Cortex of kidney (tissue), 1 donor: ENCODE measurements at regions not wholly inside any gene's neighbourhood (a gene's known extent, or its start where the extent isn't known, plus 50 kb on each side); places are given as distances from the start of the nearest gene placed in this dataset.

ENCODE experiments used
- DNase-seq: peaks from one replicate; lab custom pipeline; 2025; lab: John Stamatoyannopoulos, UW

GRCh38 chr7:84484502-84485079 is 290.0 kb upstream of the SEMA3A start:
- DNase-seq: no peak

- no peak for DNase-seq
These were observed 287.9 kb upstream of the SEMA3A start for GRCh38 chr7:84482476-84482875.

- DNase-seq: no peak
These were observed 284.5 kb upstream of the SEMA3A start for GRCh38 chr7:84479059-84479458.

- DNase-seq: no peak
These were observed 283.3 kb upstream of the SEMA3A start for GRCh38 chr7:84477786-84478478.

GRCh38 chr7:84474436-84474835 is 279.8 kb upstream of the SEMA3A start:
- no peak for DNase-seq

- no peak for DNase-seq
These were observed 277.0 kb upstream of the SEMA3A start for GRCh38 chr7:84471576-84471975.

- no peak for DNase-seq
These were observed 274.4 kb upstream of the SEMA3A start for GRCh38 chr7:84469034-84469433.

- no peak for DNase-seq
These were observed 267.7 kb upstream of the SEMA3A start for GRCh38 chr7:84462259-84462658.

- no peak for DNase-seq
These were observed 266.5 kb upstream of the SEMA3A start for GRCh38 chr7:84461093-84461492.

GRCh38 chr7:84455788-84456187 is 261.2 kb upstream of the SEMA3A start:
- no peak for DNase-seq

- DNase-seq: no peak
These were observed 259.8 kb upstream of the SEMA3A start for GRCh38 chr7:84454174-84454959.

GRCh38 chr7:84452618-84453017 is 258.0 kb upstream of the SEMA3A start:
- no peak for DNase-seq

- no peak for DNase-seq
These were observed 256.2 kb upstream of the SEMA3A start for GRCh38 chr7:84450772-84451171.

GRCh38 chr7:84447636-84448293 is 253.2 kb upstream of the SEMA3A start:
- no peak for DNase-seq

- DNase-seq: peak; percentile 4
These were observed 252.4 kb upstream of the SEMA3A start for GRCh38 chr7:84446991-84447480.

- no peak for DNase-seq
These were observed 231.2 kb upstream of the SEMA3A start for GRCh38 chr7:84425702-84426259.

GRCh38 chr7:84422790-84423189 is 228.2 kb upstream of the SEMA3A start:
- no peak for DNase-seq

GRCh38 chr7:84412161-84412969 is 217.8 kb upstream of the SEMA3A start:
- no peak for DNase-seq

- DNase-seq: no peak
These were observed 205.1 kb upstream of the SEMA3A start for GRCh38 chr7:84399661-84400060.

- no peak for DNase-seq
These were observed 199.6 kb upstream of the SEMA3A start for GRCh38 chr7:84394219-84394618.

- no peak for DNase-seq
These were observed 199.2 kb upstream of the SEMA3A start for GRCh38 chr7:84393786-84394185.
